Epithelial cell of proximal tubule (primary cell): ENCODE measurements at regions not wholly inside any gene's neighbourhood (a gene's known extent, or its start where the extent isn't known, plus 50 kb on each side); places are given as distances from the start of the nearest gene placed in this dataset.

Experiments used
- DNase-seq: peaks from one replicate; pipeline ENCODE4 v3.0.0-alpha.2; 2011; ENCODE audit warnings: low read depth
- H3K4me3 ChIP-seq: 2 replicates; pipeline ENCODE4 v1.5.1; 2011; ENCODE audit warnings: low read depth, mild to moderate bottlenecking, low read length
- CTCF ChIP-seq: conservative IDR thresholded peaks from 2 replicates; pipeline ENCODE4 v1.5.1; 2012; ENCODE audit warnings: low read depth, mild to moderate bottlenecking, low read length

GRCh38 chr4:153970169-153970568, 181.3 kb upstream of the SFRP2 start:
- TF ChIP-seq CTCF = no peak
- H3K4me3 ChIP-seq = no peak overlapping the region
- DNase-seq = no peak

GRCh38 chr4:153969542-153969941, 180.7 kb upstream of the SFRP2 start:
- no peak for DNase-seq
- TF ChIP-seq CTCF = no peak
- H3K4me3 ChIP-seq = no peak overlapping the region

GRCh38 chr4:153966641-153967040, 177.8 kb upstream of the SFRP2 start:
- H3K4me3 ChIP-seq = no peak overlapping the region
- TF ChIP-seq CTCF = no peak
- DNase-seq = no peak

DNA sequence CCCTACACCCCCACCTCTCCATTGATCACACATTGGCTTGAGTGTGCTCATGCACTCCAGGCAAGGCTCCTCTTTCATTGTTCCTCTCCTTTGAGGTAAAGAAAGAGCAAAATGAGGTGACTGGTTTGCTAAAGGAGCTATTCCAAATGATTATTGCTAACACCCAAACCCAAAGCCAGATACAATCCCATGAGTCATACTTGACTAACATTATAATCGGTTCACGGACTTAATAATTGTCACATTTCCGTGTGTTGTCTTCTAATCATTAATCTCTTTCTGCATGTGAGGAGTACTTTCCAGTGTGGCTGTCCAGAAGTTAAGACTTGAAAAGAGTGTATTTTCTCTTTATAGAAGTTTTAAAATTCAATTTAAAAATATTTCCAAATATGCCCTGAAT, 174.3 kb upstream of the SFRP2 start:
- H3K4me3 ChIP-seq = no peak overlapping the region
- no peak for TF ChIP-seq CTCF
- no peak for DNase-seq

- DNase-seq = no peak
- no peak for TF ChIP-seq CTCF
Observed at GRCh38 chr4:153962311-153963039, 173.6 kb upstream of the SFRP2 start.

GRCh38 chr4:153955327-153955726, 166.4 kb upstream of the SFRP2 start:
- H3K4me3 ChIP-seq = no peak overlapping the region
- no peak for DNase-seq
- no peak for TF ChIP-seq CTCF

More at GRCh38 chr4:153962311-153963039, 173.6 kb upstream of the SFRP2 start:
- H3K4me3 ChIP-seq = no peak overlapping the region

GRCh38 chr4:153954654-153955053, 165.8 kb upstream of the SFRP2 start:
- DNase-seq = no peak
- no peak overlapping the region for H3K4me3 ChIP-seq
- no peak for TF ChIP-seq CTCF
